ENCODE measurements at regions not wholly inside any gene's neighbourhood (a gene's known extent, or its start where the extent isn't known, plus 50 kb on each side); places are given as distances from the start of the nearest gene placed in this dataset.

GRCh38 chr4:23260511-23260910, 567.8 kb downstream of the GBA3 start:
- TF ChIP-seq POLR2AphosphoS5 (IDR thresholded peaks at IDR 0.05; ENCODE audit: borderline replicate concordance, low read depth, low read length) (no peak), EZH2 (IDR thresholded peaks at IDR 0.05) (no peak)
